Activated CD8-positive, alpha-beta memory T cell treated with anti-CD3 and anti-CD28 coated beads for 48 hours (primary cell): ENCODE measurements at regions not wholly inside any gene's neighbourhood (a gene's known extent, or its start where the extent isn't known, plus 50 kb on each side); places are given as distances from the start of the nearest gene placed in this dataset.

Experiments used
- DNase-seq, 3 experiments: peaks; one replicate each; pipeline ENCODE4 v3.0.0-alpha.2; 2020; ENCODE audit warnings: low read depth in 2 of 3, low spot score in 2 of 3

DNA sequence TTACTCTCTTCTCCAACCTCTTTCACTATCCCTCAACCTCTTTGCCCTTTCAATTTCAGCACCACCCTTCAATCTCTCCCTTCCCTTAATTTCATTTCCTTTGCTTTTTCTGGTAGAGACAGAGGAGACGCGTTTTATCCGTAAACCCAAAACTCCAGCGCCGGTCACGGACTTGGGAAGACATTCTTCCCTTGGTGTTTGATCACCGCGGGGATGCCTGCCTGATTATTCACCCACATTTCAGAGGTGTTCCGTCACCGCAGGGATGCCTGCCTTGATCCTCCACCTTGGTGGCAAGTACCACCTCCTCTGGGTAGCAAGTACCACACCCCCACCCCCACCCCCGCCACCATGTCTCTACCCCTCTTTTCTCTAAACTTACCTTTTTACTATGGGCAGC, 669.4 kb upstream of the PKDCC start:
- no peak for DNase-seq

DNA sequence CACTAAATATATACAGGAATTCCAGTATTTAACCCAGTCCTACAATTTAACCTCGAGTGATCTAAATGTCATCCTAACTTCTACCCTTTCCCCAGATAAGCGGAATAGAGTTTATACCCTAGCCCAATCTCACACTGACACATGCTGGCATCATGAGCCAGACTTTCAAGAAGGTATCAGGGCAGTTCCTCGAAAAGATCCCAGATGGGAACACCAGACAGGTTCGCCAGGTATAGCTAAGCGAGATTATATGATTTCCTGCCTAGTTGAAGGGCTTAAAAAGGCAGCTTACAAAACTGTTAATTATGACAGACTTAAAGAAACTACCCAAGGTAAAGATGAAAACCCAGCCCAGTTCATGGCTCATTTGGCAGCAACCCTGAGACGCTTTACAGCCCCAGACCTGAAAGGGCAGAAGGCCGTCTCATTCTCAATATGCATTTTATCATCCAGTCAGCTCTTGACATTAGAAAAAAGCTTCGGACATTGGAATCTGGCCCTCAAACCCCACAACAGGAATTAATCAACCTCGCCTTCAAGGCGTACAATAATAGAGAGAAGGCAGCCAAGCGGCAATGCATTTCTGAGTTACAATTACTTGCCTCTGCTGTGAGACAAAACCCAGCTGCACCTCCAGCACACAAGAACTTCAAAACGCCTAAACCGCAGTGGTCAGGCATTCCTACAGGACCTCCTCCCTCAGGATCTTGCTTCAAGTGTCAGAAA, 668.2 kb upstream of the PKDCC start:
- no peak for DNase-seq

- DNase-seq = no peak
These were observed 666.1 kb upstream of the PKDCC start for GRCh38 chr2:41381701-41382100.

GRCh38 chr2:41387519-41387918, 660.3 kb upstream of the PKDCC start:
- no peak for DNase-seq

- no peak for DNase-seq
These were observed 654.2 kb upstream of the PKDCC start for GRCh38 chr2:41393621-41394020.

DNA sequence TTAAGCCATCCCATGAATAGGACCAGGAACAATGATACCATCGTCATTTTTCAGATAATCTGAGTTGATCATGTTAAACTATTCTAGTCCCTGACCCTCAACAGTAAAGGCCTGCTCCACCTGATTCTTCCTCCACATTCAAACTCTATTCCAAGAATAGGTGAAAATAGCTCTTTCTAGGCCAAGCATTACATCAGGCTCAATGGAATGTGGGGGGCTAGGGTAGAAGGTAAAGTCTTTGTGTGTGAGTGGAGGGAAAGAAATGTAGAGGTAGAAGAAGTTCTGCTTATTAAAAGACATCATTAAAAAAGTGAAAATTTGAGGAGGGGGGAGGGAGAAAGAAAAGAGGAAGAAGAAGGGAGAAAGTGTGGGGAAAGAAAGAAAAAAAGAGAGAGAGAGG, 653.3 kb upstream of the PKDCC start:
- DNase-seq = no peak

DNA sequence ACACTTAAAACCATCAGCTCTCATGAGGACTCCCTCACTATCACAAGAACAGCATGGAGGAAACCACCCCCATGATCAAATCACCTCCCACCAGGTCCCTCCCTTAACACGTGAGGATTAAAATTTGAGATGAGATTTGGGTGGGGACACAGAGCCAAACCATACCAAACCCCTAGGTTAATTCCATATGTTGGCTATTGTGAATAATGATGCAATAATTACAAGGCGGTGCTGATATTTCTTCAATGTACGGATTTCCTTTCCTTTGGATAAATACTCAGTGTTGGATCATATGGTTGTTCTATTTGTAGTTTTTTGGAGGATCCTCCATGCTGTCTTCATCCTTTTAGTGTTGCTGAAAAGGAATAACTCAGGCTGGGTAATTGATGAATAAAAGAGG, 652.1 kb upstream of the PKDCC start:
- no peak for DNase-seq

GRCh38 chr2:41399437-41400087, 648.3 kb upstream of the PKDCC start:
- DNase-seq = no peak

- no peak for DNase-seq
These were observed 647.6 kb upstream of the PKDCC start for GRCh38 chr2:41400088-41400665.

GRCh38 chr2:41405441-41405840, 642.4 kb upstream of the PKDCC start:
- no peak for DNase-seq

GRCh38 chr2:41409328-41409727, 638.5 kb upstream of the PKDCC start:
- DNase-seq = no peak

DNA sequence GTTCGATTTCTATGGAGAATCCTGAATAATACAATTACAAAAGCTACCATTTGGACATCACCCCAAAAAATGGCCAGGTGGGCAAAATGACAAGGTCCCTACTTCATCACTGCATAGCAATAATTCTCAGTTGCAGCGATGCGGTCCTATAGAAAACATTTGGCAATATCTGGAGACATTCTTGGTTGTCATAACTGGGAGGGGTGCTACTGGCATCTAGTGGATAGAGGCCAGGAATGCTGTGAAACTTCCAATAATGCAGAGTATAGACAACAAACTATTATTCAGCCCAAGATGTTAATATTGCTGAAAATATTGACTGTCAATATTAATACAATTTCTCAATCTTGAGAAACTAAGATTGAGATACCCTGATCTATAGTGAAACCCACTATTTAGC, 637.8 kb upstream of the PKDCC start:
- no peak for DNase-seq

DNA sequence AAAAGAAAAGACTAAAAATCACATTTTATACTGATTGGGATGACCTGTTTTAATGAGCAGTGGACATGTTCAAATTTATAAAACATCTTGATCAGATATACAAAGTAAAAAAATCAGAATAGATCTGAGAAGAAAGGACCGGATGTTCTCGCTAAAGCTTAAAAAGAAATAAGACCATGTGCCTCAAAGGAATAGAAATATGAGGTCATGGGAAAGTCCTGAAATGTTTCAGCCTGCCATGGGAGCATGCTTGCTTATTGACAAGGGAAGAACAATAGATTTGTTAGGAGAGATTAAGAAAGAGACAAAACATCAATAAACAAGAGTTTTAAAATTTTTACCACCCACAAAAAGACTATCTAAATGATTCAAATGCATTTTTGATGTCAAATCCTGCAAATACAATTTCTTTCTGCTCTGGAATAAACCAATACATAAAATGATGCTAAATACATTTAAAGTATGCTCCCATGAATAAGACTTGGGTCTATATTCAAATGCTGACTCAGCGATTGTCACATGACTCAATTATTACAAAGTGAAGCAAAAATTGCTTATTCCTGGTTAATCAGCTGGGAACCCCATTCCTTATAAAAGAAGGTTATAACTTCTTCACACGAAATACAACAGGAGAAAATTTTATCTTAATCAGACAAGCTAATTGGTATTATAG, 633.9 kb upstream of the PKDCC start:
- DNase-seq = no peak

DNA sequence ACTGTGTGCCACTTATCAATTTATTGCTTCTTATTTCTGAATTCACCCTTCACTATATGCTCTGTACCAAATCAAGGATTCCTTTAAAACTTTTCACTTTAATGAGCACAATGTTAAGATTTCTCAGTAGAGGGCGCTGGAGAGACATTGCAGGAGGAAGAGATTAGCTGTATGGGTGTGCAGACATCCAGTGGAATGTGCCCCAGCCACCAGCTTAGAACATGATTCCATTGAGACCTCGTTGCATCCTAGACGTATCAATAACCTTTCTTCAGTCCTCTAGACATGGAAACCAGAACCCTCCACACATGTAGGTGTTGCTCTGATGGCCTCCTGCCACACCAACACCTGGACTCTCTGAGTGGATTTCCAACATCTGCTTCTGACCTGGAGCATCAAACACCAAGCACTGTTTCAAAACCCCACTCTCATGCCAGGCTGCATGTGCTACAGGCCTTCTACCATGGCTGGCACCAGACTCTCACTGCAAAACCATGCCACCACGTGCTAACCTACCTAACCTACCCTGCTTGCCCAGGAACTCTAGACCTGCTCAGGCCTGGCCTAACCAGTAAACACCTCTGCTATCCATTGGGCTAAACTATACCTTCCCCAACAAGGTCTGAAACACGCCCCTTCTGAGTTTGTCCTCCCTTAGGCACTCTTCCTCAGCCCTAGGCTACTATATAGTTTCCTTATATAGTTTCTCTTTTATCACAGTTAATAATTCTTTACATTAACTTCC, 633.2 kb upstream of the PKDCC start:
- no peak for DNase-seq

GRCh38 chr2:41417511-41417910, 630.3 kb upstream of the PKDCC start:
- no peak for DNase-seq

- DNase-seq = no peak
These were observed 627.6 kb upstream of the PKDCC start for GRCh38 chr2:41420219-41420618.

DNA sequence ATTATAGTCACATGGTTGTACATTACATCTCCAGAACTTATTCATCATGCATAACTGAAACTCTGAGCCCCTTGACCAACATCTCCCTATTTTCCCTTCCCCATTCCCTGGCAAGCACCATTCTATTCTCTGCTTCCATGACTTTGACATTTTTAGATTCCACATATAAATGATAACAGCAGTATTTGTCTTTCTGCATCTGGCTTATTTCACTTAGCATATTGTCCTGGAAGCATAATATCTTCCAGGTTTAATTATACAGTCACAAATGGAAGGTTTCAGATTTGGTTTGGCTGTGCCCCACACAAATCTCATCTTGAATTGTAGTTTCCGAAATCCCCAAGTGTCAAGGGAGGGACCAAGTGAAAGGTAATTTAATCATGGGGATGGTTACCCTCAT, 626.9 kb upstream of the PKDCC start:
- DNase-seq = no peak

DNA sequence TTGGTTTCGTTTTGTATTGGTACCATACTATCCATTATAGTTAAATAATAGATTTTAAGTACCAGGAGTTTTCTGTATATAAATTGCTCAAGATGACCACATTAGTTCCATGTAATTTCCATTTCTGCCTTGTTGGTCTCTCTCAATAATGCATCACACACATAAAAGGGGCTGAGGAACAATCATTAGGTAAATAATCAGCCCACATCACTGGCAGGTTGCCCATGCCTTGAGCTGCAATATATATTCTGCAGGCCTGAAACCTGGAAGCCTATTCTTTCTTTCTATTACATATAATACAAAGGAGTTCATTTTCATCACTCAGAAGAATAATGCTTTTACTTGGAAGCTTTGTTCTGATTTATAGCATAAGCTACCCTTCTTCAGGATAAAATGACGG, 616.1 kb upstream of the PKDCC start:
- DNase-seq = no peak

- no peak for DNase-seq
These were observed 615.4 kb upstream of the PKDCC start for GRCh38 chr2:41432459-41432858.

GRCh38 chr2:41434991-41435390, 612.8 kb upstream of the PKDCC start:
- DNase-seq = no peak

DNA sequence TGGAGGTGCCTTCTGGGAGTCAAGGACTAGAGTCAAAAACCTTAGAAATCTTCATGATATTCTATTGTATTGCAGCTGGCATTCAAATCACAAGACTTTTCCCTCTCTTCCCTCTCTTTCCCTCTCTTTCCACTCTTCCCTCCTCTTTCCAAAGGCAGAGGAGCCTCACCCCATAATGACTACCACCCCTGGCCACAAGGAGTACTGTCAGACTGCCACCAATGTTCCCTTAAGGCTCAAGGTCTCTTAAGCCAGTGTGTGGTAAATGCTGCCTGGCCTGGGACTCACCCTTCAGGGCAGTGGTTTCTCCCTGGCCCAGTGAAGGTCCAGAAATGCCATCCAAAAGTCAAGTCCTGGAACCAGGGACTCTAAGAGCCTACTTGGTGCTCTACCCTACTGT, 605.9 kb upstream of the PKDCC start:
- DNase-seq = no peak
